Prostate gland (tissue), 2 donors: ENCODE measurements at regions not wholly inside any gene's neighbourhood (a gene's known extent, or its start where the extent isn't known, plus 50 kb on each side); places are given as distances from the start of the nearest gene placed in this dataset.

Experiments
- POLR2A ChIP-seq: fragments of 450-650 bp; IDR thresholded peaks from one replicate; pipeline ENCODE4 v1.6.1; 2016; ENCODE audit warnings: antibody characterized with exemption, mild to moderate bottlenecking
- POLR2AphosphoS5 ChIP-seq: sonication (generic); formaldehyde crosslinking; IDR thresholded peaks from one replicate; pipeline ENCODE4 v1.6.1; 2017; ENCODE audit warnings: antibody characterized with exemption
- TF ChIP-seq, protein P1 (sequence below), 4 experiments: fragments of 200-600 bp in 2 of 4; fragments of 450-650 bp in 2 of 4; sonication (generic) in 2 of 4; IDR thresholded peaks; 1 replicate in 3 of 4; 2 replicates in 1 of 4; pipeline ENCODE4 v1.5.1; 2016 to 2019; ENCODE audit warnings: antibody characterized with exemption in 4 of 4, mild to moderate bottlenecking in 2 of 4, moderate library complexity in 2 of 4

DNA sequence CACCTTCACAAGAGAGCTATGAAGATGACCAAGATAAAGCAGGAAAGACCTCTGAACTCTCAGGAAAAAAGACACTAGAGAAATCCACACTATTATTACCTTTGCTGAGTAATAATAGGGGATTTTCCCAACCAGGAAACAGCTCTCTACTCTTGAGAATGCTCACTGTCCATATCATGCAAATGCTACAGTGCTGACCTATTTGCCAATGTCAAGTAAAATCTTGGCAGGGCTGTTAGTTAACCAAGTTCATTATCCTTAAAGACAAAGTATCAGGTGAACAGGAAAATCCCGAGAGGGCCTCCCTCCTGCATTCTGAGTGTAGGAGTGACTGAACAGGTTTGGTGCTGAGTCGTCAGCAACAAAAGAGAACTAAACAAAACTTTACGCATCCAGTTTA, 306.6 kb downstream of the ACTL7B start:
- TF ChIP-seq, protein P1, sequence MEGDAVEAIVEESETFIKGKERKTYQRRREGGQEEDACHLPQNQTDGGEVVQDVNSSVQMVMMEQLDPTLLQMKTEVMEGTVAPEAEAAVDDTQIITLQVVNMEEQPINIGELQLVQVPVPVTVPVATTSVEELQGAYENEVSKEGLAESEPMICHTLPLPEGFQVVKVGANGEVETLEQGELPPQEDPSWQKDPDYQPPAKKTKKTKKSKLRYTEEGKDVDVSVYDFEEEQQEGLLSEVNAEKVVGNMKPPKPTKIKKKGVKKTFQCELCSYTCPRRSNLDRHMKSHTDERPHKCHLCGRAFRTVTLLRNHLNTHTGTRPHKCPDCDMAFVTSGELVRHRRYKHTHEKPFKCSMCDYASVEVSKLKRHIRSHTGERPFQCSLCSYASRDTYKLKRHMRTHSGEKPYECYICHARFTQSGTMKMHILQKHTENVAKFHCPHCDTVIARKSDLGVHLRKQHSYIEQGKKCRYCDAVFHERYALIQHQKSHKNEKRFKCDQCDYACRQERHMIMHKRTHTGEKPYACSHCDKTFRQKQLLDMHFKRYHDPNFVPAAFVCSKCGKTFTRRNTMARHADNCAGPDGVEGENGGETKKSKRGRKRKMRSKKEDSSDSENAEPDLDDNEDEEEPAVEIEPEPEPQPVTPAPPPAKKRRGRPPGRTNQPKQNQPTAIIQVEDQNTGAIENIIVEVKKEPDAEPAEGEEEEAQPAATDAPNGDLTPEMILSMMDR (IDR thresholded peaks at IDR 0.05) = no peak
- TF ChIP-seq POLR2AphosphoS5 (peak; percentile 64), POLR2A (no peak)
